ENCODE measurements at regions not wholly inside any gene's neighbourhood (a gene's known extent, or its start where the extent isn't known, plus 50 kb on each side); places are given as distances from the start of the nearest gene placed in this dataset.

- TF ChIP-seq MTA3 (IDR thresholded peaks at IDR 0.05; ENCODE audit: borderline replicate concordance, low read length) (no peak), USF2 (IDR thresholded peaks at IDR 0.05; ENCODE audit: borderline replicate concordance, low read depth, low read length) (no peak), CTCF (IDR thresholded peaks at IDR 0.05 in 2 of 3, conservative IDR thresholded peaks at IDR 0.05 in 1 of 3; ENCODE audit: control insufficient read depth in 2 of 3, extremely low read depth in 1 of 3, insufficient read depth in 1 of 3, low read depth in 3 of 3, low read length in 3 of 3) (no peak), ESRRA (IDR thresholded peaks at IDR 0.05; ENCODE audit: low read length) (no peak), MAX (IDR thresholded peaks at IDR 0.05; ENCODE audit: low read depth, low read length) (no peak), GABPA (IDR thresholded peaks at IDR 0.05; ENCODE audit: low read depth) (no peak), RAD51 (IDR thresholded peaks at IDR 0.05) (no peak), BCL3 (IDR thresholded peaks at IDR 0.05; ENCODE audit: borderline replicate concordance, insufficient read depth, low read depth, low read length, poor library complexity, severe bottlenecking) (no peak), PAX8 (IDR thresholded peaks at IDR 0.05) (no peak), ZZZ3 (IDR thresholded peaks at IDR 0.05; ENCODE audit: control insufficient read depth, insufficient read length, low read depth) (no peak)
Measured at GRCh38 chr9:665296-665695, 176.2 kb upstream of the DMRT1 start.

Measured in GM12878 (cell line).